ENCODE measurements at regions not wholly inside any gene's neighbourhood (a gene's known extent, or its start where the extent isn't known, plus 50 kb on each side); places are given as distances from the start of the nearest gene placed in this dataset.
"Not testable (repeated sequence)": the region's sequence is repeated elsewhere in the genome, so short reads cannot be mapped to it uniquely, and the experiment has no call there.

GRCh38 chr12:93006471-93007208 lies 77.5 kb upstream of the EEA1 start:
- Mint-ChIP-seq H3K4me1 (peaks cover 5% of the 10 kb centered on the region), H3K27me3 (no peaks in the 10 kb centered on the region), H3K9me3 (no peaks in the 10 kb centered on the region), H3K36me3 (ENCODE audit: low read depth) (no peaks in the 10 kb centered on the region), H3K27ac (no peak overlapping the region), H3K4me3 (no peak overlapping the region)
- intact Hi-C loops (cut with micrococcal nuclease) = no loop called here
- no peak for DNase-seq

- H3K9me3 Mint-ChIP-seq = no peaks in the 10 kb centered on the region
- intact Hi-C loops (cut with micrococcal nuclease) = no loop called here
- no peak overlapping the region for H3K27ac Mint-ChIP-seq
- no peaks in the 10 kb centered on the region for H3K27me3 Mint-ChIP-seq
- H3K36me3 Mint-ChIP-seq (ENCODE audit: low read depth) = no peaks in the 10 kb centered on the region
- no peak overlapping the region for H3K4me3 Mint-ChIP-seq
- H3K4me1 Mint-ChIP-seq = peaks cover 5% of the 10 kb centered on the region
- DNase-seq = no peak
Measured at GRCh38 chr12:93007544-93007943, 78.4 kb upstream of the EEA1 start.

GRCh38 chr12:93008044-93008778 lies 79.1 kb upstream of the EEA1 start:
- no peaks in the 10 kb centered on the region for H3K36me3 Mint-ChIP-seq (ENCODE audit: low read depth)
- intact Hi-C loops (cut with micrococcal nuclease) = no loop called here
- H3K27ac Mint-ChIP-seq = no peak overlapping the region
- no peak overlapping the region for H3K4me3 Mint-ChIP-seq
- H3K9me3 Mint-ChIP-seq = no peaks in the 10 kb centered on the region
- peaks cover 5% of the 10 kb centered on the region for H3K4me1 Mint-ChIP-seq
- no peak for DNase-seq
- H3K27me3 Mint-ChIP-seq = no peaks in the 10 kb centered on the region

GRCh38 chr12:93008880-93009279 lies 79.8 kb upstream of the EEA1 start:
- not testable (repeated sequence) for H3K4me1 Mint-ChIP-seq

GRCh38 chr12:93009533-93009932 lies 80.4 kb upstream of the EEA1 start:
- intact Hi-C loops (cut with micrococcal nuclease) = no loop called here
- H3K36me3 Mint-ChIP-seq (ENCODE audit: low read depth) = no peaks in the 10 kb centered on the region
- H3K4me3 Mint-ChIP-seq = no peak overlapping the region
- peaks cover 5% of the 10 kb centered on the region for H3K4me1 Mint-ChIP-seq
- H3K27me3 Mint-ChIP-seq = no peaks in the 10 kb centered on the region
- DNase-seq = no peak
- H3K9me3 Mint-ChIP-seq = no peaks in the 10 kb centered on the region
- H3K27ac Mint-ChIP-seq = no peak overlapping the region

More at GRCh38 chr12:93008880-93009279, 79.8 kb upstream of the EEA1 start:
- H3K27ac Mint-ChIP-seq; H3K4me3 Mint-ChIP-seq; intact Hi-C loops (cut with micrococcal nuclease); H3K36me3 Mint-ChIP-seq (ENCODE audit: low read depth); DNase-seq; H3K9me3 Mint-ChIP-seq; H3K27me3 Mint-ChIP-seq: not testable (repeated sequence)

GRCh38 chr12:93010461-93010860 lies 81.4 kb upstream of the EEA1 start:
- no peak for DNase-seq
- intact Hi-C loops (cut with micrococcal nuclease) = no loop called here
- no peak overlapping the region for H3K4me3 Mint-ChIP-seq
- H3K36me3 Mint-ChIP-seq (ENCODE audit: low read depth) = no peaks in the 10 kb centered on the region
- no peak overlapping the region for H3K27ac Mint-ChIP-seq
- H3K4me1 Mint-ChIP-seq = peaks cover 5% of the 10 kb centered on the region
- no peaks in the 10 kb centered on the region for H3K9me3 Mint-ChIP-seq
- H3K27me3 Mint-ChIP-seq = no peaks in the 10 kb centered on the region

- intact Hi-C loops (cut with micrococcal nuclease) = no loop called here
- no peak overlapping the region for H3K27ac Mint-ChIP-seq
- peaks cover 5% of the 10 kb centered on the region for H3K4me1 Mint-ChIP-seq
Measured at GRCh38 chr12:93011100-93011499, 82.0 kb upstream of the EEA1 start.

GRCh38 chr12:93015871-93016751 lies 87.0 kb upstream of the EEA1 start:
- Mint-ChIP-seq H3K4me3 (no peak overlapping the region), H3K27ac (no peak overlapping the region), H3K27me3 (no peaks in the 10 kb centered on the region), H3K9me3 (no peaks in the 10 kb centered on the region), H3K4me1 (no peaks in the 10 kb centered on the region), H3K36me3 (ENCODE audit: low read depth) (no peaks in the 10 kb centered on the region)
- intact Hi-C loops (cut with micrococcal nuclease) = no loop called here
- no peak for DNase-seq

More at GRCh38 chr12:93011100-93011499, 82.0 kb upstream of the EEA1 start:
- Mint-ChIP-seq H3K36me3 (ENCODE audit: low read depth) (no peaks in the 10 kb centered on the region), H3K4me3 (no peak overlapping the region), H3K27me3 (no peaks in the 10 kb centered on the region), H3K9me3 (no peaks in the 10 kb centered on the region)
- no peak for DNase-seq

GRCh38 chr12:93016752-93017350 lies 87.8 kb upstream of the EEA1 start:
- no peaks in the 10 kb centered on the region for H3K27me3 Mint-ChIP-seq
- H3K4me1 Mint-ChIP-seq = no peaks in the 10 kb centered on the region
- H3K4me3 Mint-ChIP-seq = no peak overlapping the region
- intact Hi-C loops (cut with micrococcal nuclease) = no loop called here
- no peaks in the 10 kb centered on the region for H3K9me3 Mint-ChIP-seq
- no peak for DNase-seq
- no peaks in the 10 kb centered on the region for H3K36me3 Mint-ChIP-seq (ENCODE audit: low read depth)
- no peak overlapping the region for H3K27ac Mint-ChIP-seq

- Mint-ChIP-seq H3K9me3 (no peaks in the 10 kb centered on the region), H3K36me3 (ENCODE audit: low read depth) (no peaks in the 10 kb centered on the region), H3K4me3 (no peak overlapping the region), H3K27ac (no peak overlapping the region), H3K4me1 (no peaks in the 10 kb centered on the region), H3K27me3 (no peaks in the 10 kb centered on the region)
- intact Hi-C loops (cut with micrococcal nuclease) = no loop called here
- DNase-seq = no peak
Measured at GRCh38 chr12:93018610-93019009, 89.5 kb upstream of the EEA1 start.

- Mint-ChIP-seq H3K36me3 (ENCODE audit: low read depth) (no peaks in the 10 kb centered on the region), H3K4me3 (no peak overlapping the region), H3K9me3 (no peaks in the 10 kb centered on the region), H3K4me1 (no peaks in the 10 kb centered on the region), H3K27me3 (no peaks in the 10 kb centered on the region), H3K27ac (no peak overlapping the region)
- DNase-seq = no peak
- intact Hi-C loops (cut with micrococcal nuclease) = no loop called here
Measured at GRCh38 chr12:93019212-93019927, 90.3 kb upstream of the EEA1 start.

GRCh38 chr12:93019975-93020630 lies 91.0 kb upstream of the EEA1 start:
- Mint-ChIP-seq H3K27ac (no peak overlapping the region), H3K4me3 (no peak overlapping the region), H3K27me3 (no peaks in the 10 kb centered on the region), H3K9me3 (no peaks in the 10 kb centered on the region), H3K36me3 (ENCODE audit: low read depth) (no peaks in the 10 kb centered on the region), H3K4me1 (no peaks in the 10 kb centered on the region)
- intact Hi-C loops (cut with micrococcal nuclease) = loop anchor here (10.0 kb wide), 1 partner anchor 75 kb away; no protein-coding TSS in a partner anchor
- DNase-seq = no peak

Data from activated CD4-positive, alpha-beta T cell treated with anti-CD3 and anti-CD28 coated beads, Interleukin-2, amount 10 ng/mL, durations not matched to agents 24 days and 14 days (primary cell).